ENCODE measurements at regions not wholly inside any gene's neighbourhood (a gene's known extent, or its start where the extent isn't known, plus 50 kb on each side); places are given as distances from the start of the nearest gene placed in this dataset.

DNA sequence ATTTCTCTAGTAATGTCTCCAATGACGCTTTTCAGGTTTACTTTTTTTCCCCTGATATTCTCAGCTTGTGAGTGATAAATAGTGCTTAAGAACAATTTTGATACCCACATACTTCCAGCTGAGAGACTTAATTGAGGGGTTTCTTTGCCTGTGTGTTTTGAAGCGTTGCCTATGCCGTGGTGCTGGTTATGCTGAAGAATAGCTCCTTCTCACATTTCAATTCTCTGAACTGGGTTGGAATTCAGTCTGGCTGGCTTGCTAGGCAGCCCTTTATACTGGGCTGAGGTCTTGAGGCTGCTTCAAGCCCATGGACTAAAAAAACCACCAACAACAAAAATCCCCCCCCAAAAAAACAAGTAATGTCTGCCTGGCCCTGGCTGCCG is 87.4 kb downstream of the CHST2 start:
- intact Hi-C loops (cut with DNase I): no loop called here
- no peak for DNase-seq

DNA sequence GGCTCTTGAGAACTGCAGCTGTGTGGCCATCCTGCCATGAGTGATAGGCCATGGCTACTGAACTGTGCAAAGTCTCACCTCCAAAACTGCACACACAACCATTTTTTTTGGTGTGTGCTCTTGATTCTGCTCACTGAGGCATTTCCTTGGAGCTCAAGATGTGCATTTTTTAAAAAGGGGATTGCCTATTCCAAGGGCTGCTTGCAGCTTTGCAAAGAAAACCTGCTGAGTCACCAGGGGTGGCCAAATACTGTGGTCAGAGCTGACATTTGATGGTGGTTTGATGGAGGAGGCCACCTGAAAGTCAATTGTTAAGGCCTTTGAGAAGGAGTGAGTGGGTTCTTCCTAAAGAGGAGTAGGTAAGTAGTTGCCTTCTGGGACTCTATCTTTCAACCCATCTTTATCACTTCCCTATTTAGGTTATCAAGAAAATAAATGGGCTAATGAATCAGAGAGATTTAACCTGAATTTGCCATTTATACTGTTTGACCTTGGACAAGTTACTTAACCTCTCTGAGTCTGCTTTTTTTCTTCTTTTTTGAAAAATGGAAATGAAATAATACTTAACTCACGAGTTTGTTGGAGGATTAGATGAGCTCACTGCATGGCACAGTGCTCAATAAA is 87.9 kb downstream of the CHST2 start:
- intact Hi-C loops (cut with DNase I): no loop called here
- no peak for DNase-seq

DNA sequence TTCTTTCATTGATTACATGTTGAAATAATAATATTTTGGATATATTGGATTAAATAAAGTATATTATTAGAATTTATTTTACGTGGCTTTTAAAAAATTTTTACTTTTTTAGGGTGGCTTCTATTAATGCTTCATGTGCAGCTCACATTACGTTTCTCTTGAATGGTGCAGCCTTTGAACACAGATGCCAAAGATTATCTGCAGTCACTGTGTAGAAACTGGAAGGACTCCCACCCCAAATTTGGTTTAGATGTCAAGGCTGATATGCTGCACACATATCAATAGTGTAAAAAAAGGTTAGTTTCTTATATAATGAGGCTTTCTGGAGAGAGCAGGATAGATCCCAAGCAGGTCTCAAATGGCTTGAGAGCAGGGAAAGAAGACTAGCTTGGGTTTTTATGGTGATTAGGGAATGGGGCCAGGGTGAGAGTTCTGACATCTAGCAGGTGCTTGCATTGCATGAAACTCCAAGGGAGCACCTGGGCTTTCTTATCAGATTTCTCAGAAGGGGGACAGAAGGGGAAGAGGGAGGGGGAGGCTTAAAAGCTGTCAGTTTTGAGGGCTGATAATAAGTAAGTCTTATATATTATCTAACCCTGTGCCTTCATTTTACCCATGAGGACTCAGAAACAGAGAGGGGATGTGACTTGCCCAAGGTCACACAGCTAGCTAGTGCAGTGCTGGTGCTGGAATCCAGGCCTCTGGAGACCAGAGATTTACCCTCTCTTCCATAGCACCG is 89.6 kb downstream of the CHST2 start:
- intact Hi-C loops (cut with DNase I): no loop called here
- no peak for DNase-seq

DNA sequence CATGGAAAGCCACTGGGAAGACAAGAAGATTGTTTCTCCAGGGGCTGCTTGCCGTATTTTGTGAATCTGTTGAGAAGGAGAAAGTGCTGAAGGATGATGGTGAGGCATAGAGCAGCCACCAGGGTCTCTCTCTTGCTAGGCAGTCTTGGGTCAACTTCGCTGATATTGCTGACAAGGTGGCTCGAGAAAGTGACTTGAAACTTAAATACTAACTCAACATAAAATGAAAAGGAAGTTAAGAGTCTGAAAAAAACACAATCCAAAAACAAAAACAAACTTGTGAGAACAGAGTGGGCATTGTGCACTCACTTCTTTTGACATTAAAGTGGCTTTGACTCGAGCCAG is 90.1 kb downstream of the CHST2 start:
- intact Hi-C loops (cut with DNase I): no loop called here
- DNase-seq: no peak

DNA sequence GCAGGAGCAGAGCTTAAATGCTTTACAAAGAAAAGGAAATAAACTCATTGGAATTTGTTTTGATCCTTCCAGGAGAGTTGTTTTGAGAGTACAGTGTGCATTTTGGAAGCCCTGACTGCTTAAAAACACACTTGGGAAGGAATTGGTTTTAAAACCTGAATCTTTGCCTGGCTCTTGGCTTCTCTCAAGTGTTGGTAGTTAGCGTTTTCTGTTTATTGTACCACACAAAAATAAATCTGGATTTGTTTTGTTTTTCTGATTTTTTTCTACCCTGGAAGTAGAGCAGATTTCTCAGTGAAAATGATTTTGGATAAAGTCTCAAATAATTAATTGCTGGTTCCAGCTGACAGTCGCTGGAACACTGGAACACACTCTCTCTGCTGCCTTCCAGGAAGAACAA is 90.6 kb downstream of the CHST2 start:
- DNase-seq: no peak
- intact Hi-C loops (cut with DNase I): no loop called here

DNA sequence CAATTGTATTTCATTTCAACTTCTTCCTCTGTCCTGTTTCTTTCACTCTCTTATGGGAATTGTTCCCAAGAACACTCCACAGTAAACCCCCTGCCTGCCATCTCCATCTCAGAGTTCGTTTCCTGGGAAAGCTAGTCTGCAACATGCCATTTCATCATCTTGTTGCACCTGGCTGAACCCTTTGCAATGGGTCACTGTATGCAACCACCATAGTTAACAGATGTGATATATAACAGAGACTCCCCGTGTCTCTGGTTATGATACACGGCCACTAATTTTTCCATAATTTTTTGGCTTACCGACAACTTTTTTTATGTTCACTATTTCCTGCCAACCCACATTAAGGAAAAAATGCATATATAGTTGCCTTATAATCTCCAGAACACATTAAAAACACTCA is 95.5 kb downstream of the CHST2 start:
- no peak for DNase-seq
- intact Hi-C loops (cut with DNase I): no loop called here

Measured in posterior cingulate gyrus (tissue), 11 donors.